ENCODE measurements at regions not wholly inside any gene's neighbourhood (a gene's known extent, or its start where the extent isn't known, plus 50 kb on each side); places are given as distances from the start of the nearest gene placed in this dataset.

GRCh38 chr16:6558661-6559060 lies 774.0 kb upstream of the RBFOX1 start:
- no peak for DNase-seq

GRCh38 chr16:6558126-6558525 lies 774.5 kb upstream of the RBFOX1 start:
- DNase-seq, result no peak

DNA sequence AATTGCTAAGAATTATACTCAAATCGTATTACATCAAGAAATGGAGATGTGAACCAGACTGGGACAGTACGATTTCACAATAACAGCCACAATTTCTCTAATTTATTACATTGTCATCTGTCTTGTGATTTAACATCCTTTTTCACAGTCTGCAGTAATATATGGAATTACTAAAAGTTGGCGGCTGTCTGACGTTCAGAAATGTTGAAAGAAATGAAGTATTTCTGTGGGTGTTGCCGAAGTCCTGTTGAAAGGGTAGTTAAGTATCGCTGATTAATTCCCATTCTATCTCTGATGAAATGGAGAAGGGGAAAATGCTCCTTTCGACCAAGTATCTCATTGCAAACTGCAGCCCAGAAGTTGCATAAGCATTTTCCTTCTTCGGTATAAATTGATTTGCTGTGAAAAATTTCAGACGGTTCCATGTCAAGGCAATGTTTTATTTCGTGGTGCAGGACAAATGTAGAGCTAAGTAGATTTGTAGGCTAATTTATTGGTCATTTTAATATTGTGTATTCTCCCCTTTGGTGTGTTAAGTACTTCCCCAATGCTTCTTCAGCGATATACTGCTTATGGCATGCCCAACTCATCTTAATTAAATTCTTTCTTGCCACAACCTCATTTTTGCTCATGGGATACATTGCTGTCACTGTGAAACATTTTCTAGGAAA lies 775.2 kb upstream of the RBFOX1 start:
- no peak for DNase-seq

- no peak for DNase-seq
Observed at GRCh38 chr16:6549415-6549814, 783.2 kb upstream of the RBFOX1 start.

- DNase-seq, result no peak
Observed at GRCh38 chr16:6548507-6548906, 784.1 kb upstream of the RBFOX1 start.

DNA sequence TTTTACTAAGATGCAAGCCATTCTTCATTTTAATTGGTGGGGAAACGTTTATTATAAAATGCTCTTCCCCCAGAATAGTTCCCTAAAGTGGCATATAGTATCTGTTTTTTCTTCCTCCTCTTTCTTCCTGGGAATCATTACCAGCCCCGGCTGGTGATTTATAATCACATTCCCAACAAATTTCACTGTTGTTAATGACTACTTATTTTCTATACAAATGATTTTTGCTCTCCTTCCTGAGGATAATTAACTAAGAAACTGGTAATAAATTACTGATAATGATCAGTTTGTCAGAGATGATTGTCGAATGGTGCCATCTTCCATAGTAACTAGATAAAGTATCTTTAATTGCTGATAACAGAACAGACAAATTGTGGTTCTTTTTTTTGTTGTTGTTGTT lies 785.5 kb upstream of the RBFOX1 start:
- DNase-seq, result no peak

DNA sequence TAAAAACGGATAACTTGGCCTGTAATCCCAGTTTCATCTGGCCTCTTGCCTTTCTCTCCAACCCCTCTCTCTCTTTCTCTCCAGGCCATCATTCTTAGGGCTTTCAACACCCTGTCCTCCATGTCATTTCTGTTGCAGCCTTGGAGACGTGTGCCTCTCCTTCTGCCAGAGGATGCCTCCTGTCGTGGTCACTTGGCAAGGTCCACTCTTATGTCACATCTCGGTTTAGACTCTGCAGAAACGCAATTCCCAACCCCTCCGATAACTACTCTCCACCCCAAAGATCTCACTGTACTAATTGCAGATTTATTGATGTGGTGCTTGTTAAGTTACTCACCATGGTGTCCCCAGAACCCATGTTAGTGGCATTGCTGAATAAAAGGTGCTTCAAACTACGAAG lies 787.3 kb upstream of the RBFOX1 start:
- no peak for DNase-seq

DNA sequence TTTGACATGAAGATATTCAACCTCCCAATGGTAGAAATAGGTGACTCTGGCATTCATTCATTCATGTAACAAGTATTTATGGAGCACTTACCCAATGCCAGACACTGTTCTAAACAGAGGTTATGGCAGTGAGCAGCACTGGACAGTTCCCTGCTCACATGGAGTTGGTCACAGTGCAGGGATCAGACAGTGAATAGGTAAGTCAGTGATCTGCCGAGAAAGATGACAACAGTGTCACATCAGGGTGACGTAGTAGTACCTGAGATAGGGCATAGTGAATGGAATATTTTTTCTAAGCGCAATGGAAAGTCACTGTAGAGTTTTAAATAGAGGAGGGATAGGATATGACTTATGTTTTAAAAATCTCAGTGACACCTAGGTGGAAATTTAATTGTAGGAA lies 791.4 kb upstream of the RBFOX1 start:
- no peak for DNase-seq

DNA sequence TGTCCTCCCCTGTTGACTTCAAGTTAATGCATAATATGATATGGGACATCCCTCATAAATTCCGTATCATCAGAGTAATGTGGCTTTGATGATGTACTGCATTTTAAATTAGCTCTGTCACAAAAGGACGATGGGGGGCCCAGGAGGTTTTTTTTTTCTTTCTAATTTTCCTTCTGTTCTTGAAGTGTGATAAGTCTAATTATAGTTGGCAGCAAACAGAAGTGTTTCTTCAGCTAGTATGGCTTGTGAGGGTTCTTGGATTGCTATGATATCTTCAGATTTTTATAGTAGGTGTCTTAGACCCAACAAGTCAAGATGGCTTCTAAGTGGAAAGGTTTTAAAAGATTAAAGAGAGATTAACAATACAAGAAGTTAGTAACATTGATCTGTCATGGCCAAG lies 796.2 kb upstream of the RBFOX1 start:
- no peak for DNase-seq

DNA sequence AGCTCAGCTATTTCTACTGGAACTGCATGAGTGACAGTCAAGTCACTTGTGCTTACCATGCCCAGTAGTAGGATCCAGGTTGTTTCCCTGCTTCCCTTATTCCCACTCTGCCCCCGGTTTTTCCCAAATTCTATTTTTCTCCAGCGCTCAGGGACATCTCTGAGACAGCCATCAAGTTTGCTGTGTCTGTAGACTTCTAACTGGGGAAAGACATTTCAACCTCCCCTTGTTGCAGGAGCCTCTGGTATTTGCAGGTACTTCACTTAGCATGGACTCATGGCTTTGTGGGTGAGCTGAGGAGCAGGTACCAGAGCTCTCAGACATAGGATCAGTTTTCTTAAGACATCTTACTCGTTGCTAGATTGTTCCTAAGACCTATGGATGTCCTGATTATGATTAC lies 801.6 kb upstream of the RBFOX1 start:
- DNase-seq, result no peak

DNA sequence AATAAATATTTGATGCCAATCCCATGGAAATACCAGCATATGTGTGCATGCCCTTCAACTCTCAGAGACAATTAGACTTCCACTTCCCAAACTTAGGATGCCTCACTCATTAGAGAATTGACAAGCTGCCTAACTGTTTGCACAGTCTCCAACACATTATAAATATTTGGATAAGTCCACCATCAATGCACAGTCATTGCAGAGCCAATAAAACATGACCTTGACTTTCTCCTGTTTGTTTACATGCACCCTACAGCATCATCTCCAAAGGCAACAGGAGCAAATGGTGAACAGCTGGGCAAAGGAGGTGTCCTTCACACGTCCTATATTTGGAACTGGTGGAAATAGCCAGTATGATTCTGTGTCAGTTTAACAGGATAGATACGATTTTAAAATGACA lies 804.4 kb upstream of the RBFOX1 start:
- DNase-seq, result no peak

- DNase-seq, result no peak
Observed at GRCh38 chr16:6527646-6528045, 805.0 kb upstream of the RBFOX1 start.

DNA sequence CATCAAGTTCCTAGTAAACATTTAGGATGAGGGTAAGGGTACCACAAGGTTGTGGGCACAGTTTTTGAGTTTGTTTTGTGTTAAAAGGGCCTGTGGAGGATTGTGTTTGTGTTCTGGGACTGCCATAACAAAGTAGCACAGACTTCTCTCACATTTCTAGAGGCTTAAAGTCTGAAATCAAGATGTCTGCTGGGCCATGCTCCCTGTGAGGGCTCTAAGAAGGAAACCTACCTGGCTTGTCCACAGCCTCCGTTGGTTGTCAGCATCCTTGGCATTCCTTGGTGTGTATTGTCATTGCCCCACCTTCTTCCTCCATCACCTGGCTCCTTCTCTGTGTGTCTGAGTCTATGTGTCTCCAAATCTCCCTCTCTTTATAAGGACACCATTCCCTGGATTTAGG lies 808.1 kb upstream of the RBFOX1 start:
- DNase-seq, result no peak

DNA sequence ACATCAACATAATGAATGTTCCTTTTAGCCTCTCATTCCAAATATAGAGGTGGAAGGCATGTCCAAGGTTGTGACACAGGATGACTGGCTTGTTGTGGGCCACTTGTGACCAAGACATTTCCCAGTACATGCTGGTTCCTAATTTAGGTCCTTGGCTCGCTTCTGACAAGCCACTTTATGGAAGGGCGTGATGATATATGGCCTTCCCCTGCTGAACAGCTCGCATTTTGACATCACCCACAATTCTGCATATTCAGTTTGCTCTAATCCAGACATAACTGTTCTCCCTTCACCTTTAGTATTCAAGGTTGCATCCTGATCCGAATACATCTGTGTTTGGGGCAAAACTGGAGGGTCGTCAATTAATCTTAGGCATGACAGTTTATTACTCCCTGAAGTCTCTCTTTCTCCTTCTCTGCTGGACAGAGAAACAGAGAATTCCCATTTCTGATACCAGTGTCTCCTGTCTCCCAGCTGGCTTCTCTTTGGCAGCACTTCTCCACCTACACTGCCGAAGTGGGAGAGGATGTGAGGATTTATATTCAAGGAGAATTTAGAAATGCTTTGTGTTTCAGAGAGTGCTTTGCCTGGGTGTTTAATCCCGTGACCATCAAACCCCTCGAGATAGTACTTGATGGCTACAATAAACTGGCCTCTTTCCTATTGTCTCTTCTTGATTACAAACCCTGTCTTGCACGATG lies 815.5 kb upstream of the RBFOX1 start:
- DNase-seq, result no peak

DNA sequence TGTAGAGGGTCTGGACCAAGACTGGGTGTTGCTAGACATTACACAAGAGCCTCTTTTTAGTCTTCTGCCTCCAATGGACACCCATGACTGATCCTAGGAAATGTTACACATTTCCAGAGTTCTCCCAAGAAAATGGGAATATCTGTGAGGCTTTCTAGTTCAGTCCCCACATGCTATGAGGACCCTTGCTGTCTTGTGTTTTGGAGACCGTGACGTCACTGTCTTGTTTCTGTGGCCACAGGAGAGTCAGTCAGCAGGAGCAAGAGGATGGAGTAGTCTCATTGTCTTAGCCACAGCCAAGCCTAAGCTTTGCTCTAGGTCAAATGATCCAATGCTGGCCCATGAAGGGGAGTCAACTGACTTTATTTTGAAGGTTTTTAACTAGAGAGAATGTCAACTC lies 820.1 kb upstream of the RBFOX1 start:
- DNase-seq, result no peak

GRCh38 chr16:6510261-6510660 lies 822.4 kb upstream of the RBFOX1 start:
- no peak for DNase-seq

DNA sequence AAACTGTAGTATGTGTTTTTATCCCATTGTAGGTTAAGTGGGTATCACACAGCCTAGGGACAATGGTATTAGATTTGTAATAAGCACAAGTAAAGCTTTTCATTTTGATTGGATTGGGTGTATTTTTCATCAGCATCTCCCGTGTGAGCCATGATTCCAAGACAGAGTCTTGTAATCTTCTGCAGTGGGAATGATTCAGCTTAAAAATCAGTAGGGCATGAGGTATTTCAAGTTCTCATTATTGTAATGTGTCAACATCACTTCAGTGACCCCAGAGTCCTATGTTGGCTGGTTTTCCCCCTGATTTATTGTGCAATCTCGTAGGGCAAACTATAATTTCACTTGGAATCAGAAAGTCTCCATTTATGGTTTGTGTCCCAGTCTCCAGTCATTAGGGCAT lies 833.2 kb upstream of the RBFOX1 start:
- DNase-seq, result no peak

DNA sequence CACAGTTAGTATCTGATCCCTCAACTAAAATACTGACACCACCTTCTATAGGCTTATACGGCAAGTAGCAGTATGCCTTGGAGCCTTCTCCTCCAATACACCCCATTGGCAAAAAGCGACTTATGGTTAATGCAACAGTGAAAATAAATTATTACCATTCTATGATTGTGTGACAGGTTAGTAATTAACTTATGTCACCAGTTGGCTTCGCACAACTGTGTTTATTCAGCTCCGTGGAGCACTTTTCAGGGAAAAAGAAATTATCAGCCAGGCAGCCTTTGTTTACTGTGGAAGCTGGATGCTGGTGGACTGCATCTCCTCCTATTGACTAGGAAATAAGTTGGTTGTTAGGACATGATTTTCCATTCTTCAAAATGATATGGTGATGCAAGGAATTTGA lies 833.8 kb upstream of the RBFOX1 start:
- DNase-seq, result no peak

DNA sequence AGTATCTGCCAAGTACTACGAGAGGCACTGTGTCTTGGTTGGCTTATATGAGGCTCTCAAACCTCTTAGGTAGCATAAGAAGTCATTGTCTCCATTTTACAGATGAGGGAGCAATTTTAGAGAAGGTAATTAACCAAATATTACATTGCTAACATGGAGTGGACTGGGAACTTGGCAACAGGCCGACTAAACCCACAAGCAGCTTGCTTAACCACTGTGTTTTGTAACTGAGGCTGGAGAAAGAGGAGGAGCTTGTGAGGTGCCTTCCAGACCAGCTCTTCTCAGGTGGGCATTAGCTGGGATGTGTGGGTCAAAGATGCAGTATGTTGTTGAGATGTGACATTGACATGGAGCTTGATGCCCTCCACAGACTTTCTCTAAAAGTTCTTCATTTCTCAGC lies 835.6 kb upstream of the RBFOX1 start:
- no peak for DNase-seq

- no peak for DNase-seq
Observed at GRCh38 chr16:6495486-6496210, 837.0 kb upstream of the RBFOX1 start.

GRCh38 chr16:6494716-6495115 lies 837.9 kb upstream of the RBFOX1 start:
- no peak for DNase-seq

- no peak for DNase-seq
Observed at GRCh38 chr16:6493555-6493954, 839.1 kb upstream of the RBFOX1 start.

DNA sequence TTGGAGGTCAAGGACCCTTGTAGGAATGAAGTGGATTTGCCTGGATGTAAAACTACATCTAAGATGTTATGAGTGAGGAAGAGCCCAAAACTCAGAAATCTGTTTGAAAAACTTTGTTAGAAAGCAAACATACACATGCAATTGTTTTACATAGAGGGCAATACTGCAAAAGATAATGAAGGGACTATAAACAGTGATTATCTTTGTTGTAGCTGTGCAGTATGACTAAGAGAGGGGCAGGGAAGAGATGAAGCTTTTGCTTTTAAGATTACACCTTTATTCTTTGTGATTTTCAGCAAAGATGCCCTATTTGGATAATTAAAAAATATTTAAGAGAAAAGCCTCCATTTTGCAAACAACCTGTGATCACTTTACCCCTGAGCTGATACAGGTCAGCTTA lies 839.9 kb upstream of the RBFOX1 start:
- DNase-seq, result no peak

DNA sequence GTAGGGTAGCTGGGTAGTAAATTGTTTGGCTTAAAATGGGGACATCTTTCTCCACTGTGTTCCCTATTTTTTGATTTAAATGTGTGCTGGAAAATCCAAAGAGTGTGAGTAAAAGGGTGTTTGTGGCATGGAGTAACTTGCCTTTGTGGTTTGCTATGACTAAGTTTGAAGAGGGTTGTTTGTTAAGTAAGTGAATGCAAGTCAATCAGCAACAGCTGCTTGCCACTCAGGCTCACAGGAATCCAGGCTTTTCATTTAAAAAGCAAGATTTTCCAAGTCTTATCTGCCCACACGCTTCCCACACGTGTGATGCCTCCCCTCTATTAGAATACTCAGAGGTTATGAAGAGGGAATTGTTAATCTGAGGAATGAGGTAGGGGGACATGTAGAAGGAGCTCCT lies 847.7 kb upstream of the RBFOX1 start:
- DNase-seq, result no peak
